ENCODE measurements at regions not wholly inside any gene's neighbourhood (a gene's known extent, or its start where the extent isn't known, plus 50 kb on each side); places are given as distances from the start of the nearest gene placed in this dataset.

GRCh38 chr13:79771493-79771892 lies 290.5 kb downstream of the NDFIP2 start:
- no peak for DNase-seq
- Histone ChIP-seq H3K9me3 (no peaks in the 10 kb centered on the region), H3K36me3 (no peaks in the 10 kb centered on the region), H3K27ac (no peak overlapping the region), H3K4me3 (no peak overlapping the region), H3K4me1 (ENCODE audit: insufficient read depth) (no peaks in the 10 kb centered on the region), H3K27me3 (no peaks in the 10 kb centered on the region)
- intact Hi-C loops (cut with DNase I), result no loop called here
- TF ChIP-seq EP300 (IDR thresholded peaks at IDR 0.05), result no peak
- TF ChIP-seq CTCF (IDR thresholded peaks at IDR 0.05), result no peak
- TF ChIP-seq POLR2A (IDR thresholded peaks at IDR 0.05), result no peak

- TF ChIP-seq POLR2A (IDR thresholded peaks at IDR 0.05) (no peak), CTCF (IDR thresholded peaks at IDR 0.05) (no peak), EP300 (IDR thresholded peaks at IDR 0.05) (no peak)
- intact Hi-C loops (cut with DNase I), result no loop called here
- 64 to 91% (median 80%) methylated on average over 1 of the region's 1 CpG for WGBS, 3 donors
- Histone ChIP-seq H3K27ac (no peak overlapping the region), H3K4me1 (ENCODE audit: insufficient read depth) (no peaks in the 10 kb centered on the region), H3K4me3 (no peak overlapping the region), H3K27me3 (no peaks in the 10 kb centered on the region), H3K36me3 (no peaks in the 10 kb centered on the region), H3K9me3 (no peaks in the 10 kb centered on the region)
- no peak for DNase-seq
Measured at GRCh38 chr13:79770056-79770455, 289.1 kb downstream of the NDFIP2 start.

- intact Hi-C loops (cut with DNase I), result no loop called here
- TF ChIP-seq EP300 (IDR thresholded peaks at IDR 0.05), result no peak
- TF ChIP-seq POLR2A (IDR thresholded peaks at IDR 0.05), result no peak
- TF ChIP-seq CTCF (IDR thresholded peaks at IDR 0.05), result no peak
- DNase-seq, result no peak
- Histone ChIP-seq H3K4me3 (no peak overlapping the region), H3K36me3 (no peaks in the 10 kb centered on the region), H3K4me1 (ENCODE audit: insufficient read depth) (no peaks in the 10 kb centered on the region), H3K27me3 (no peaks in the 10 kb centered on the region), H3K9me3 (no peaks in the 10 kb centered on the region), H3K27ac (no peak overlapping the region)
- WGBS, 3 donors, result 36 to 56% (median 49%) methylated on average over 2 of the region's 2 CpGs
Measured at GRCh38 chr13:79767126-79767525, 286.2 kb downstream of the NDFIP2 start.

GRCh38 chr13:79765331-79765730 lies 284.4 kb downstream of the NDFIP2 start:
- DNase-seq, result no peak
- TF ChIP-seq POLR2A (IDR thresholded peaks at IDR 0.05) (no peak), EP300 (IDR thresholded peaks at IDR 0.05) (no peak), CTCF (IDR thresholded peaks at IDR 0.05) (no peak)
- Histone ChIP-seq H3K36me3 (no peaks in the 10 kb centered on the region), H3K9me3 (no peaks in the 10 kb centered on the region), H3K4me3 (no peak overlapping the region), H3K4me1 (ENCODE audit: insufficient read depth) (no peaks in the 10 kb centered on the region), H3K27me3 (no peaks in the 10 kb centered on the region), H3K27ac (no peak overlapping the region)
- intact Hi-C loops (cut with DNase I), result no loop called here

Data from ovary (tissue), 7 donors.